ENCODE measurements at regions not wholly inside any gene's neighbourhood (a gene's known extent, or its start where the extent isn't known, plus 50 kb on each side); places are given as distances from the start of the nearest gene placed in this dataset.
"Not testable (repeated sequence)": the region's sequence is repeated elsewhere in the genome, so short reads cannot be mapped to it uniquely, and the experiment has no call there.

GRCh38 chr11:34830648-34831047 lies 85.5 kb downstream of the APIP start:
- no peak for DNase-seq

GRCh38 chr11:34830035-34830434 lies 86.1 kb downstream of the APIP start:
- DNase-seq = no peak

DNA sequence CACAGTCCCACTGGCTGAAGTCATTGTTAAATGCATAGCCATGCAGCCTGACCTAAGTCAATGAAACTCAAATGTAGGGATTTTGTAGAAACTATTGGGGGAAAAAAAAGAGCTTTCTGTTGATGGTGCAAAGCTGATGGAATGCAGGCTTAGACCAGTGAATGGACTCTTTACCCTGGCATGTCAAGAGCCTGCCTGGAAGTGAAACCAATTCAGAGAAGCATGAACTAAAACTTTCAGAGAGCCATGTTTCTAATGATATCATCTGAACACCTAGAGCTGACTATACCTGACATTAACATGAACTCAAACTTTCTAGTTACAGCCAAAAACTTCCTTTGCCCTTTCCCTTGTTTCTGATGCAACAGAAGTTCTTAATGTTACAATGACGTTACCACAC lies 89.0 kb downstream of the APIP start:
- DNase-seq = no peak

DNA sequence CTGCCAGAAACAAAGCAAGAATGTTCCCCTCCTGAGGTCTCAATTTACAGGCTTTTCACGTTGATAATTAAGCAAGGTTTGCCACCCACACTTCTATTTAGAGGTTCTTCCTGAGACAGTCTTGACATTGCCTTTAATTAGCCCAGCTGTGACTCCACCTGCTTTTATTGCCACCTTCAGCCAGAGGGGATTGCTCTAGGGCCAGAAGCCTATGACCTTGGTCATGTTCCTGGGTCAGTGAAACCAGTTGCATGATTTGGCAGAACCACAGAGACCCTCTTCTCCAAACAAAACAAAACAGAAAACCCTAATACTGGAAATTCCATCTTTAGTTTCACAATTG lies 89.8 kb downstream of the APIP start:
- no peak for DNase-seq

DNA sequence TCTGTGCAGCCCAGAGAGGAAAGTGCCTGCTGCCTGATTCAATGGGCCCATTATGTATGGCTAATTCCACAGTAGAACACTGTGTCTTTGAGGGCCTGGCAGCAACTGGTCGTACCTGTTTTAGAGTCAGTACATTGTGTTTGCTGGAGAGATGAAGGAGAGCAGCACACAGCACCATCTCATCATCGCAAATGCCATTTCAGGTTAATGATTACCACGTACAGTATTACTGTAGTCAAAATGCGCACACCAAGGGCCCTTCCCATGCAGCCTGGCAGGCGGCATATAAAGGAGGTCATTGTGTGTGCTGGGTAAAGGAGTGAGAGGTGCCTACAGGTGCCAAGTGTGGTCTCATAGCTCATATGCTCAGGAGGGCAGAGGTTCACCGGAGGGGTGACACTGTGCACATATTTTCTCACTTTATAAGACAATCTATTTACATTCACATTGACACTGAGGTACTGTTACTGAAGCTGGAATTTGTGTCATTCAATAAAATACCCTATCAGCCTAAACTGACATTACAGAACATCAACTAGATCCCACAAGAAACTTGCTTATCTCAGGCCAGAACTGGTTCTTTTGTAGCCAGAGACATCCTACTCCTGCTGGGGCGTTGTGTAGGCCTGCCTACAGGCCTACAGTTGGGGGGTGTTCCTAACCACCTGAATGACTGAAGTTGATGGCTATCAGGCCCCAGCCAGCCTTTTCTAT lies 90.4 kb downstream of the APIP start:
- no peak for DNase-seq

DNA sequence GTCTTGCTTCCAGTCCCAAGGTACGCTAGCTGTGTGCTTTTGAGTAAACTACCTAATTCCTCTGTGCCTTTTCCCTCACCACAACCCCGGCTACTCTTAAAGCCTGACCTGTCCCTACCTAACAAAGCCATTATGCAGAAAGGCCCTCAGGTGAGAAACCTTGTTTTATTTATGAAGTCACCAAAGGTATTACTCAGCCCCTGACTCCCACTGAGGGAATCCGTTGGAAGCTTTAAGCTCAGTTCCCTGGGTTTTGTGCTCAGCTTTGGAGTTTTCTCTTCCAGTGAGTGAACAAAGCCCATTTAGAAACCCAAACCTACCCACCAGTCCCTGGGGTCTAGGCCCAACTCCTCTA lies 90.9 kb downstream of the APIP start:
- no peak for DNase-seq

- no peak for DNase-seq
Measured at GRCh38 chr11:34824425-34824824, 91.8 kb downstream of the APIP start.

DNA sequence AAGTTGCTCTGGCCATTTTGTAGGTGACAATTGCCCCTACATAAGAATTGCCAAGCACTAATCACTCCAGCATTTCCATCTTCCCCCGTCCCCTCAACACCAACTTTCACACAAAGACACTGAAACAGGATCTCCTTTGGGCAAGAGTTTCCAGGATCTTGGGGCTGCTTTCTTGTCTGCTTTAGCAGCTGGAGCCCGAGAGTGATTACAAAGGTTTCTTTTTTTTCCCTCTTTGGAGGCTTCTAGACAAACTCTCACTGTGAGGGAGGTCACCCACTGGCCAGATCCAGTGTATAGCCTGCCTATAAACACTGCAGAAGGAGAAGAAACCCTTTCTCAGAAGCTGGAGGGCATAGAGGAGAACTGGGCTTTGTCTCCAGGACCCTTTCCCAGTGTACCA lies 92.5 kb downstream of the APIP start:
- DNase-seq = no peak

- DNase-seq = no peak
Measured at GRCh38 chr11:34823197-34823596, 93.0 kb downstream of the APIP start.

- peak; percentile 14 for DNase-seq
Measured at GRCh38 chr11:34819740-34820482, 96.3 kb downstream of the APIP start.

GRCh38 chr11:34817812-34818211 lies 98.4 kb downstream of the APIP start:
- not testable (repeated sequence) for DNase-seq

DNA sequence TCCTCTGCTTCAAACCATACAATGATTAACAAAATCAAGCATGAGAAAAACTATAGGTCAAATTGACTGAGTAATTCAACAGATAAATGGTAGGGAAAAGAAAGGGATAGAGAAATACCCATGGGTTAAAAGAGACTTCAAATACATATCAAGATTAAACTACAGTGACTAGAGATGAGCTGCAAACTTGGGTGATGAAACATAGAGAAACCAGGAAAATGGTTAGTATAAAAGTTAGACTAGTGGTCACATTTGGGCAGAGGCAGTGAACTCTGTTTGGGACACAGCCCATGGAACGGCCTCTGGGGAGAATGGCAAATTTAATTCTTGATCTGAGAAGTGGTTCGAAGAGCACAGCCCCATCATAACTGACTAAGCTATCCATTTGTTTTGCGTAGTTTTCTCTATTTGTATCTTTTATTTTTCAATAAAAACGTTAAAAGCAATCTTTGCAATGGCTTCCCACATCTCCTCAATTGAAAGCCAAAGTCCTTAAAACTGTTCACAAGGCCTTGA lies 99.4 kb downstream of the APIP start:
- DNase-seq = no peak

GRCh38 chr11:34812905-34813576 lies 103.1 kb downstream of the APIP start:
- no peak for DNase-seq

GRCh38 chr11:34811858-34812257 lies 104.3 kb downstream of the APIP start:
- no peak for DNase-seq

DNA sequence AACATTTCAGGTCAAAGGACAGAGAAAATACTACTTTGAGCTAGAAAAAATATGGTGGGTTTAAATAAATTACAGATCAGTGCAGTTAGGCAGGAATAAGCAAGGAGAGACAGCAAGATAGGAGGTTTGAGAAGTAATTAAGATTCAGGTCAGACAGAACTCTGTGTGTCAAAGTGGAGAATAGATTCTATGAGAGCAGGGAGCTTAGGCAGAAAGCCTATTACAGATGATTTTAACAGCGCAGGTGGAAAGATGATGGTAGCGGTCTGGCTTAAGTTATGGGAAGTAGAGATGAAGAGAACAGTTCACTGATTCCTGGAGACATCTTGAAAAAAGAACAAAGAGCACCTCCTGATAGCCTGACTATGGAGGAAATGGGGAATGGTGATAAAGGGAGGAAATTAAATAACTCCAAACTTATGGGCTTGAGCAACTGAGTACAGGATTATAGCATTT lies 106.0 kb downstream of the APIP start:
- DNase-seq = no peak

DNA sequence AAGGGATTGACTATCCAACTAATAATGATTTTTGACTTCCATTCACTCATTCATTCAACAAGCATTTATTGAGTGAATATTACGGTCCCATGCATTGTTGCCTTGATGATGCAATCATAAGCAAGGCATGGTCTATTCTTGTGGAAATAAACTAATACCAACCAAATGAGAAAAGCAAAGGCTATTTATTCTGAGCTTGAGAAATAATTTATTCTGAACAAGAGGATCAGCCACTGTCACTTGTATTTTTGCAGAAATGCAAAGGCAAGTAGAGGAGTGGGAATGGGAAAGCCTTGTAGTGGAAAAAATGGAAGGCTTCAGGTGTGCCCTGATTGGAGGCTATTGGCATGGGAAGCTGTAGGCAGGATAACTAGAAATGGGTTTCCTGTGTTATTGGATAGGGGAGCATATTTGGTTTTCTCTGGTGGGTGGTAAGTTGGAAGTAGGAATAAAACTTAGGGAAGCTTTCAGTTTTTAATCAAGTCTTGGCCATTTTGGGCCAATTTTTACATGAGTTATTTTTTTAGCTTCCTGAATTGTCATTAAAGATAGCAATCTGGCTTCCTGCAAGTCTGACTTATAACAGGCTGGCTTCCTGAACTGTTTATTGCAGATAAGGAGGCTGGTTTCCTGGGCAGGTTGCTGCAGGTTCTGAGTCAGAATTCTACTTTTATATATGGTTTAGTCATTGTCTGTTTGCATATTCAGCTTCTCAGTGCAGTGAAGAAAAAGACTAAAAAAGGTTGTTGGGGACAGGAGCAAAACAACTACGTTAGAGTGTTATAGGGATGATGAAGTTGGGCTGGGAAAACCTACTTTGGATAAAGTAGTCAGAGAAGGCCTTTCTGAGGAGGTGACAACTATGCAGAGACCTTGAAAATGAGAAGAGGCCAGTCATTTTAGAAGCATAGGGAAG lies 106.7 kb downstream of the APIP start:
- peak; percentile 38 for DNase-seq

DNA sequence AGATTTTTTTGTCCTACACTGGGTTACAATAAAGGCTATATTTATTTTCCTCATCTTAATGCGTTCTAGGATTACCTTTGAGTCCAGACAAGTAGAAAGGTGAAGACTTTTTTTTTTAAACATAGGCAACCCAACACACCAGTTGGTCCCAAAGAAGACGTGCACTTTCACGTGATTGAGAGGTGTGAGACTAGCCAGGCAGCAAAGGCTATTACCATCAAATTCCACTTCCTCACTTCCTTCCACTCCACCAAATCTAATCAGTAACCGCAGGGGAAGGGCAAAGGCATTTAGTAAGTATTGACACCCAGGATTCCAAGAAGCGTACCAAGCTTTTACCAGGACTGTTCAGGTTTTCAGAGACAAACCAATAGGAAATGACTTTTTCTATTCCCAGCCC lies 109.3 kb downstream of the APIP start:
- DNase-seq = no peak

DNA sequence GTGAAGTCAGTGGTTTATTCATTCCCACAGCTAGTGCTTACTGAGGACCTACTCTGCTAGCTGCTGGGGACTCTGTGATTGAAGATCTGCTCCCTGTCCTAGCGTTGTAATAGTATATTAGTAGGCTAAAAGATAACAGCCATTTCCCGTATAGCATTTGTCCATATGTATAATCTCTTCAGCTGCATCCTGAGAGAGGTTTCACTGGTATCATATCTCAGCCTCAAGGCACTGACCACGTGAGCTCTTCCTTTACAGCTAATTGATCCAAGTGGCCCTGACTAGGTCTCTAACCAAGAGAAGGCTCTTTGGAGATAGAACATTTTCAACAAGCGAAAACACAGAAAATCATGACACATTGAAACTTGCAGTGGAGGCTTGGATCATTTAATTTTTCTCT lies 110.2 kb downstream of the APIP start:
- DNase-seq = no peak

DNA sequence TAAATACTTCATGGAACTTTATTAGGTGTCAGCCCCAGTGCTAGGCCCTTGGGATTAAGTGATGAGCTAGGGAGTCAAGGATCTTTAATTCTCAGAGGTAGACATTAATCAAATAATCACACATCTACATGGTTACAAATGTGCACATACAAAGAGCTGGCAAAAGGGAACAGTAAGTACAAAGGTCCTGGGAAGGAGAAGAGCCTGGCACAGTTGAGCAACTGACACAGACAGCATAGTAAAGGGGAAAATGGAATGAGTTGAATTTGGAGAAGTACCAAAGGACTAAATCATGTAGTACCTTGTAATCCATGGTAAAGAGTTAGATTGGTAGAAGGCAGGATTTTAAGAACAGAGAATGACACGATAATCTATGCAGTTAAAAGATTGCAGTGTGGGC lies 116.3 kb downstream of the APIP start:
- DNase-seq = no peak

- DNase-seq = no peak
Measured at GRCh38 chr11:34798985-34799384, 117.2 kb downstream of the APIP start.

GRCh38 chr11:34797497-34797896 lies 118.7 kb downstream of the APIP start:
- not testable (repeated sequence) for DNase-seq

GRCh38 chr11:34795641-34796040 lies 120.5 kb downstream of the APIP start:
- DNase-seq = no peak

GRCh38 chr11:34794696-34795095 lies 121.5 kb downstream of the APIP start:
- DNase-seq = no peak
